Gastrocnemius medialis (tissue), 4 donors: ENCODE measurements at regions not wholly inside any gene's neighbourhood (a gene's known extent, or its start where the extent isn't known, plus 50 kb on each side); places are given as distances from the start of the nearest gene placed in this dataset.

Experiments
- POLR2A ChIP-seq, 2 donors: fragments of 450-650 bp; IDR thresholded peaks; one replicate each; pipeline ENCODE4 v1.6.1; 2017; ENCODE audit warnings: antibody characterized with exemption in 2 of 2, mild to moderate bottlenecking in 2 of 2, moderate library complexity in 2 of 2
- TF ChIP-seq, protein P1 (sequence below), 5 experiments: fragments of 450-650 bp in 3 of 5; fragments of 200-600 bp in 2 of 5; sonication (generic) in 2 of 5; IDR thresholded peaks in 4 of 5; conservative IDR thresholded peaks in 1 of 5; 1 replicate in 4 of 5; 2 replicates in 1 of 5; pipeline ENCODE4 v1.5.1; 2016 to 2019; ENCODE audit warnings: antibody characterized with exemption in 5 of 5, mild to moderate bottlenecking in 3 of 5, moderate library complexity in 3 of 5

GRCh38 chr2:19749507-19749836, 152.3 kb downstream of the TTC32 start:
- TF ChIP-seq, protein P1, sequence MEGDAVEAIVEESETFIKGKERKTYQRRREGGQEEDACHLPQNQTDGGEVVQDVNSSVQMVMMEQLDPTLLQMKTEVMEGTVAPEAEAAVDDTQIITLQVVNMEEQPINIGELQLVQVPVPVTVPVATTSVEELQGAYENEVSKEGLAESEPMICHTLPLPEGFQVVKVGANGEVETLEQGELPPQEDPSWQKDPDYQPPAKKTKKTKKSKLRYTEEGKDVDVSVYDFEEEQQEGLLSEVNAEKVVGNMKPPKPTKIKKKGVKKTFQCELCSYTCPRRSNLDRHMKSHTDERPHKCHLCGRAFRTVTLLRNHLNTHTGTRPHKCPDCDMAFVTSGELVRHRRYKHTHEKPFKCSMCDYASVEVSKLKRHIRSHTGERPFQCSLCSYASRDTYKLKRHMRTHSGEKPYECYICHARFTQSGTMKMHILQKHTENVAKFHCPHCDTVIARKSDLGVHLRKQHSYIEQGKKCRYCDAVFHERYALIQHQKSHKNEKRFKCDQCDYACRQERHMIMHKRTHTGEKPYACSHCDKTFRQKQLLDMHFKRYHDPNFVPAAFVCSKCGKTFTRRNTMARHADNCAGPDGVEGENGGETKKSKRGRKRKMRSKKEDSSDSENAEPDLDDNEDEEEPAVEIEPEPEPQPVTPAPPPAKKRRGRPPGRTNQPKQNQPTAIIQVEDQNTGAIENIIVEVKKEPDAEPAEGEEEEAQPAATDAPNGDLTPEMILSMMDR (IDR thresholded peaks at IDR 0.05 in 4 of 5, conservative IDR thresholded peaks at IDR 0.05 in 1 of 5), result no peak
- no peak for TF ChIP-seq POLR2A (IDR thresholded peaks at IDR 0.05)
